OCI-LY1 (cell line): ENCODE measurements at regions not wholly inside any gene's neighbourhood (a gene's known extent, or its start where the extent isn't known, plus 50 kb on each side); places are given as distances from the start of the nearest gene placed in this dataset.

Experiments used
- H2AFZ ChIP-seq: fragments of 200-600 bp; sonication (generic), shearing (Covaris generic); 2 replicates; pipeline ENCODE4 v1.6.0; 2014; ENCODE audit warnings: antibody characterized with exemption, mild to moderate bottlenecking, low read length
- H3F3A ChIP-seq: fragments of 200-600 bp; sonication (generic), shearing (Covaris generic); 2 replicates; pipeline ENCODE4 v1.6.0; 2014; ENCODE audit warnings: mild to moderate bottlenecking, antibody characterized with exemption, low read length, moderate library complexity; ENCODE audit not compliant: insufficient read depth
- H3K27ac ChIP-seq: fragments of 200-600 bp; sonication (generic); 2 replicates; pipeline ENCODE4 v1.5.1; 2014; ENCODE audit warnings: low read length, mixed run types, mild to moderate bottlenecking, low read depth; ENCODE audit not compliant: poor library complexity, severe bottlenecking
- H3K27me3 ChIP-seq: fragments of 200-600 bp; sonication (generic); 2 replicates; pipeline ENCODE4 v1.6.0; 2014; ENCODE audit warnings: antibody characterized with exemption, mild to moderate bottlenecking, low read length, moderate library complexity; ENCODE audit not compliant: insufficient read depth
- H3K36me3 ChIP-seq: fragments of 200-600 bp; sonication (generic); 2 replicates; pipeline ENCODE4 v1.6.1; 2014; ENCODE audit warnings: mild to moderate bottlenecking, antibody characterized with exemption, low read length, moderate library complexity, mixed read lengths; ENCODE audit not compliant: insufficient read depth
- H3K4me1 ChIP-seq: fragments of 200-600 bp; sonication (generic); 2 replicates; pipeline ENCODE4 v1.5.1; 2014; ENCODE audit warnings: mild to moderate bottlenecking, low read length, moderate library complexity; ENCODE audit not compliant: insufficient read depth, severe bottlenecking
- H3K4me2 ChIP-seq: fragments of 200-600 bp; sonication (generic), shearing (Covaris generic); 2 replicates; pipeline ENCODE4 v1.6.1; 2014; ENCODE audit warnings: low read length
- H3K4me3 ChIP-seq: fragments of 200-600 bp; sonication (generic); 2 replicates; pipeline ENCODE4 v1.5.1; 2014; ENCODE audit warnings: low read length, low read depth, mild to moderate bottlenecking, mixed read lengths; ENCODE audit not compliant: poor library complexity, severe bottlenecking
- H3K79me2 ChIP-seq: fragments of 200-600 bp; shearing (Covaris generic); 2 replicates; pipeline ENCODE4 v1.6.1; 2016; ENCODE audit warnings: mixed run types, low read length, mixed read lengths; ENCODE audit not compliant: insufficient read depth
- H3K9ac ChIP-seq: fragments of 200-600 bp; sonication (generic), shearing (Covaris generic); 2 replicates; pipeline ENCODE4 v1.6.1; 2014; ENCODE audit warnings: mild to moderate bottlenecking, low read length, mixed read lengths
- H3K9me2 ChIP-seq: fragments of 200-600 bp; sonication (generic), shearing (Covaris generic); 2 replicates; pipeline ENCODE4 v1.6.1; 2014; ENCODE audit warnings: low read depth, mild to moderate bottlenecking, low read length, mixed read lengths
- H3K9me3 ChIP-seq: fragments of 200-600 bp; shearing (Covaris generic); 2 replicates; pipeline ENCODE4 v1.6.1; 2014; ENCODE audit warnings: low read length, mixed read lengths
- H4K20me1 ChIP-seq: fragments of 200-600 bp; sonication (generic), shearing (Covaris generic); 2 replicates; pipeline ENCODE4 v1.6.0; 2016; ENCODE audit warnings: mild to moderate bottlenecking, low read length; ENCODE audit not compliant: insufficient read depth
- EZH2 ChIP-seq: fragments of 200-600 bp; sonication (generic), shearing (Covaris generic); IDR thresholded peaks from 2 replicates; pipeline ENCODE4 v1.8.0; 2017; ENCODE audit warnings: borderline replicate concordance, mixed run types, mild to moderate bottlenecking, antibody characterized with exemption, low read length, moderate library complexity, mixed read lengths
- TF ChIP-seq, protein P1 (sequence below): fragments of 200-600 bp; sonication (generic), shearing (Covaris generic); IDR thresholded peaks from 2 replicates; pipeline ENCODE4 v1.5.1; 2017; ENCODE audit warnings: mild to moderate bottlenecking, antibody characterized with exemption, low read length, moderate library complexity, mixed read lengths

DNA sequence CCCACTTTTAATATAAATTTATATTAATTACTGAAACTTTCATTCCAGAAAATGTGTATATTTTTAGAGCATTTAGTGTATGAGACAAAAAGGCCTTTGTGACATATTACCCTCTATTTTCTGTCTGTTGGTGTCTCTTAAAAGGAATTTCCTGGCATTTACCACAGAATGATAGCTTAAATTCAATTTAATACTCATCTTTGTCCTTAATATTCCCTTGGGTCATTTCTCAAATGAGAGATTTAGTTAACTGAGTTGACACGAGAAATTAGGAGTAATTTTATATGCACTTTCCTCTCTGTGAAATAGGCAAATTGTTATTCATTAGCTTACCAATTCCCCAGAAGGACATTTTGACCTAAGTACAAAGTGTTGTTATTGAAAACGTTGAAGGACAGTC, 101.7 kb upstream of the CTTNBP2 start:
- H2AFZ ChIP-seq = no peak overlapping the region
- no peaks in the 10 kb centered on the region for H3K4me1 ChIP-seq
- H3K9me3 ChIP-seq = no peaks in the 10 kb centered on the region
- no peaks in the 10 kb centered on the region for H3K27me3 ChIP-seq
- H4K20me1 ChIP-seq = no peaks in the 10 kb centered on the region
- H3K4me2 ChIP-seq = no peak overlapping the region
- no peaks in the 10 kb centered on the region for H3K36me3 ChIP-seq
- H3F3A ChIP-seq = no peaks in the 10 kb centered on the region
- H3K4me3 ChIP-seq = no peak overlapping the region
- TF ChIP-seq, protein P1, sequence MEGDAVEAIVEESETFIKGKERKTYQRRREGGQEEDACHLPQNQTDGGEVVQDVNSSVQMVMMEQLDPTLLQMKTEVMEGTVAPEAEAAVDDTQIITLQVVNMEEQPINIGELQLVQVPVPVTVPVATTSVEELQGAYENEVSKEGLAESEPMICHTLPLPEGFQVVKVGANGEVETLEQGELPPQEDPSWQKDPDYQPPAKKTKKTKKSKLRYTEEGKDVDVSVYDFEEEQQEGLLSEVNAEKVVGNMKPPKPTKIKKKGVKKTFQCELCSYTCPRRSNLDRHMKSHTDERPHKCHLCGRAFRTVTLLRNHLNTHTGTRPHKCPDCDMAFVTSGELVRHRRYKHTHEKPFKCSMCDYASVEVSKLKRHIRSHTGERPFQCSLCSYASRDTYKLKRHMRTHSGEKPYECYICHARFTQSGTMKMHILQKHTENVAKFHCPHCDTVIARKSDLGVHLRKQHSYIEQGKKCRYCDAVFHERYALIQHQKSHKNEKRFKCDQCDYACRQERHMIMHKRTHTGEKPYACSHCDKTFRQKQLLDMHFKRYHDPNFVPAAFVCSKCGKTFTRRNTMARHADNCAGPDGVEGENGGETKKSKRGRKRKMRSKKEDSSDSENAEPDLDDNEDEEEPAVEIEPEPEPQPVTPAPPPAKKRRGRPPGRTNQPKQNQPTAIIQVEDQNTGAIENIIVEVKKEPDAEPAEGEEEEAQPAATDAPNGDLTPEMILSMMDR = no peak
- no peak for TF ChIP-seq EZH2
- no peak overlapping the region for H3K27ac ChIP-seq
- H3K9me2 ChIP-seq = peaks cover 3% of the 10 kb centered on the region; the same call in 1 of the 2 replicates
- H3K79me2 ChIP-seq = no peaks in the 10 kb centered on the region
- H3K9ac ChIP-seq = no peak overlapping the region

DNA sequence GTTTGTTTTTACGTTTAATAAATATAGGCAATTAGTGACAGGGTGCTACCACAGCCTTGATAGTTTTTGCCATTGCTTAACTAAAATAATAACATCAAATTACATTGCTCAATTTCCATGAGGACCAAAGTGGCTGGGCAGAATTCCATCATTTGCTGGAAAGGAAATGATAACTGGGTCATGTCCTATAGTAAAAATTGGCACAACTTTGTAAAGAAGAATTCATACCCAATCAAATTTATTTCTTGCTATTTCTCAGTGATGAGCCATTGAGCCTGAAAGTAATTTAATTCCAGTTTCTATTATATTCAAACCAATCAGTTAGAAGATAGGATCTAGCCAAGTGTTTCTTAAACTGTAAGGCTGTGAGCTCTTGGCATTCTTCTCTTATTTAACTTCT, 102.2 kb upstream of the CTTNBP2 start:
- no peak for TF ChIP-seq EZH2
- TF ChIP-seq, protein P1 = no peak
- no peak overlapping the region for H3K4me3 ChIP-seq
- H2AFZ ChIP-seq = no peak overlapping the region
- no peaks in the 10 kb centered on the region for H4K20me1 ChIP-seq
- no peaks in the 10 kb centered on the region for H3K27me3 ChIP-seq
- H3K4me1 ChIP-seq = no peaks in the 10 kb centered on the region
- no peaks in the 10 kb centered on the region for H3F3A ChIP-seq
- H3K9me2 ChIP-seq = no peaks in the 10 kb centered on the region
- H3K79me2 ChIP-seq = no peaks in the 10 kb centered on the region
- no peaks in the 10 kb centered on the region for H3K9me3 ChIP-seq
- H3K36me3 ChIP-seq = no peaks in the 10 kb centered on the region
- H3K4me2 ChIP-seq = no peak overlapping the region
- H3K9ac ChIP-seq = no peak overlapping the region
- H3K27ac ChIP-seq = no peak overlapping the region

DNA sequence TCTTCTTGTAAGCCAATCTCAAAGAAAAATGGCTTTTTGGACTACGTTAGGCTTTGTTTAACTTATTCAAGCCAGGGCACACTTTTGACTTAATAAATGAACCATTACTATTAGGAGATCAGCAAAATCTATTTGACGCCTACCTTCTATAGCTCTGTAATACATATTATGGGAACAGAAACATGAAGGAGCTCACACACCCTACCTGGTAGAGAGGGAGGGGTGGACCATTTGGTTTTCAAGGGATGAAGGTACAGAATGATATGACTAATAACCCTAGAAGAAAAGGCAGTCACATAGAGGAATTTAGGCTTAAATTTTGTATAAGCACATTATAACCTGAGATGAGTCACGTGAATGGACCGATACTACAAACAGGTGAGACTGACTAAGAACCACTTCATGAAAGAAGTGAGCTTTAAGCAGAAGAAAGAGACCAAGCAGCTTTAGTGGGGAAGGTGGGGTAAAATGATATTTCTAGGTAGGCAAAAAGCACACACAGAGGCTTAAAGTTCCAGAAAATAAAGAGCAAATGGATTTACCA, 106.8 kb upstream of the CTTNBP2 start:
- H3K9me2 ChIP-seq = no peaks in the 10 kb centered on the region
- no peak for TF ChIP-seq EZH2
- TF ChIP-seq, protein P1 = no peak

More for the DNA sequence above, 106.8 kb upstream of the CTTNBP2 start:
- Histone ChIP-seq H3K36me3 (no peaks in the 10 kb centered on the region), H2AFZ (no peak overlapping the region), H3K9ac (no peak overlapping the region), H4K20me1 (no peaks in the 10 kb centered on the region), H3K4me1 (no peaks in the 10 kb centered on the region), H3F3A (no peaks in the 10 kb centered on the region), H3K27ac (no peak overlapping the region), H3K79me2 (no peaks in the 10 kb centered on the region), H3K27me3 (0 out of 2 replicates have a peak, but pooled peaks cover 3% of the 10 kb centered on the region), H3K4me2 (no peak overlapping the region), H3K4me3 (no peak overlapping the region), H3K9me3 (no peaks in the 10 kb centered on the region)
